SK-N-MC (cell line): ENCODE measurements at regions not wholly inside any gene's neighbourhood (a gene's known extent, or its start where the extent isn't known, plus 50 kb on each side); places are given as distances from the start of the nearest gene placed in this dataset.

Experiments
- EZH2 ChIP-seq: fragments of 200-600 bp; sonication (generic); IDR thresholded peaks from one replicate; pipeline ENCODE4 v1.6.1; 2017; ENCODE audit warnings: antibody characterized with exemption
- POLR2AphosphoS5 ChIP-seq: IDR thresholded peaks from 2 replicates; pipeline ENCODE4 v1.6.1; 2012; ENCODE audit warnings: mild to moderate bottlenecking, low read depth, low read length, borderline replicate concordance

- TF ChIP-seq EZH2 (no peak), POLR2AphosphoS5 (no peak)
Observed at GRCh38 chr9:78547831-78548230, 250.9 kb downstream of the PSAT1 start.
